OCI-LY1 (cell line): ENCODE measurements at regions not wholly inside any gene's neighbourhood (a gene's known extent, or its start where the extent isn't known, plus 50 kb on each side); places are given as distances from the start of the nearest gene placed in this dataset.

Source experiments
- H2AFZ ChIP-seq: fragments of 200-600 bp; sonication (generic), shearing (Covaris generic); 2 replicates; pipeline ENCODE4 v1.6.0; 2014; ENCODE audit warnings: antibody characterized with exemption, mild to moderate bottlenecking, low read length
- H3F3A ChIP-seq: fragments of 200-600 bp; sonication (generic), shearing (Covaris generic); 2 replicates; pipeline ENCODE4 v1.6.0; 2014; ENCODE audit warnings: mild to moderate bottlenecking, antibody characterized with exemption, low read length, moderate library complexity; ENCODE audit not compliant: insufficient read depth
- H3K27ac ChIP-seq: fragments of 200-600 bp; sonication (generic); 2 replicates; pipeline ENCODE4 v1.5.1; 2014; ENCODE audit warnings: low read length, mixed run types, mild to moderate bottlenecking, low read depth; ENCODE audit not compliant: poor library complexity, severe bottlenecking
- H3K27me3 ChIP-seq: fragments of 200-600 bp; sonication (generic); 2 replicates; pipeline ENCODE4 v1.6.0; 2014; ENCODE audit warnings: antibody characterized with exemption, mild to moderate bottlenecking, low read length, moderate library complexity; ENCODE audit not compliant: insufficient read depth
- H3K36me3 ChIP-seq: fragments of 200-600 bp; sonication (generic); 2 replicates; pipeline ENCODE4 v1.6.1; 2014; ENCODE audit warnings: mild to moderate bottlenecking, antibody characterized with exemption, low read length, moderate library complexity, mixed read lengths; ENCODE audit not compliant: insufficient read depth
- H3K4me1 ChIP-seq: fragments of 200-600 bp; sonication (generic); 2 replicates; pipeline ENCODE4 v1.5.1; 2014; ENCODE audit warnings: mild to moderate bottlenecking, low read length, moderate library complexity; ENCODE audit not compliant: insufficient read depth, severe bottlenecking
- H3K4me2 ChIP-seq: fragments of 200-600 bp; sonication (generic), shearing (Covaris generic); 2 replicates; pipeline ENCODE4 v1.6.1; 2014; ENCODE audit warnings: low read length
- H3K4me3 ChIP-seq: fragments of 200-600 bp; sonication (generic); 2 replicates; pipeline ENCODE4 v1.5.1; 2014; ENCODE audit warnings: low read length, low read depth, mild to moderate bottlenecking, mixed read lengths; ENCODE audit not compliant: poor library complexity, severe bottlenecking
- H3K79me2 ChIP-seq: fragments of 200-600 bp; shearing (Covaris generic); 2 replicates; pipeline ENCODE4 v1.6.1; 2016; ENCODE audit warnings: mixed run types, low read length, mixed read lengths; ENCODE audit not compliant: insufficient read depth
- H3K9ac ChIP-seq: fragments of 200-600 bp; sonication (generic), shearing (Covaris generic); 2 replicates; pipeline ENCODE4 v1.6.1; 2014; ENCODE audit warnings: mild to moderate bottlenecking, low read length, mixed read lengths
- H3K9me2 ChIP-seq: fragments of 200-600 bp; sonication (generic), shearing (Covaris generic); 2 replicates; pipeline ENCODE4 v1.6.1; 2014; ENCODE audit warnings: low read depth, mild to moderate bottlenecking, low read length, mixed read lengths
- H3K9me3 ChIP-seq: fragments of 200-600 bp; shearing (Covaris generic); 2 replicates; pipeline ENCODE4 v1.6.1; 2014; ENCODE audit warnings: low read length, mixed read lengths
- H4K20me1 ChIP-seq: fragments of 200-600 bp; sonication (generic), shearing (Covaris generic); 2 replicates; pipeline ENCODE4 v1.6.0; 2016; ENCODE audit warnings: mild to moderate bottlenecking, low read length; ENCODE audit not compliant: insufficient read depth
- EZH2 ChIP-seq: fragments of 200-600 bp; sonication (generic), shearing (Covaris generic); IDR thresholded peaks from 2 replicates; pipeline ENCODE4 v1.8.0; 2017; ENCODE audit warnings: borderline replicate concordance, mixed run types, mild to moderate bottlenecking, antibody characterized with exemption, low read length, moderate library complexity, mixed read lengths
- TF ChIP-seq, protein P1 (sequence below): fragments of 200-600 bp; sonication (generic), shearing (Covaris generic); IDR thresholded peaks from 2 replicates; pipeline ENCODE4 v1.5.1; 2017; ENCODE audit warnings: mild to moderate bottlenecking, antibody characterized with exemption, low read length, moderate library complexity, mixed read lengths

GRCh38 chr3:86790884-86791549 is 199.9 kb downstream of the VGLL3 start:
- TF ChIP-seq EZH2, result no peak
- TF ChIP-seq, protein P1, sequence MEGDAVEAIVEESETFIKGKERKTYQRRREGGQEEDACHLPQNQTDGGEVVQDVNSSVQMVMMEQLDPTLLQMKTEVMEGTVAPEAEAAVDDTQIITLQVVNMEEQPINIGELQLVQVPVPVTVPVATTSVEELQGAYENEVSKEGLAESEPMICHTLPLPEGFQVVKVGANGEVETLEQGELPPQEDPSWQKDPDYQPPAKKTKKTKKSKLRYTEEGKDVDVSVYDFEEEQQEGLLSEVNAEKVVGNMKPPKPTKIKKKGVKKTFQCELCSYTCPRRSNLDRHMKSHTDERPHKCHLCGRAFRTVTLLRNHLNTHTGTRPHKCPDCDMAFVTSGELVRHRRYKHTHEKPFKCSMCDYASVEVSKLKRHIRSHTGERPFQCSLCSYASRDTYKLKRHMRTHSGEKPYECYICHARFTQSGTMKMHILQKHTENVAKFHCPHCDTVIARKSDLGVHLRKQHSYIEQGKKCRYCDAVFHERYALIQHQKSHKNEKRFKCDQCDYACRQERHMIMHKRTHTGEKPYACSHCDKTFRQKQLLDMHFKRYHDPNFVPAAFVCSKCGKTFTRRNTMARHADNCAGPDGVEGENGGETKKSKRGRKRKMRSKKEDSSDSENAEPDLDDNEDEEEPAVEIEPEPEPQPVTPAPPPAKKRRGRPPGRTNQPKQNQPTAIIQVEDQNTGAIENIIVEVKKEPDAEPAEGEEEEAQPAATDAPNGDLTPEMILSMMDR, result no peak
- Histone ChIP-seq H3K79me2 (no peaks in the 10 kb centered on the region), H3K9me3 (no peaks in the 10 kb centered on the region), H3K4me1 (no peaks in the 10 kb centered on the region), H3K27ac (no peak overlapping the region), H2AFZ (no peak overlapping the region), H4K20me1 (no peaks in the 10 kb centered on the region), H3K4me3 (no peak overlapping the region), H3K36me3 (no peaks in the 10 kb centered on the region), H3K4me2 (no peak overlapping the region), H3K9ac (no peak overlapping the region), H3K9me2 (no peaks in the 10 kb centered on the region), H3F3A (no peaks in the 10 kb centered on the region), H3K27me3 (no peaks in the 10 kb centered on the region)

DNA sequence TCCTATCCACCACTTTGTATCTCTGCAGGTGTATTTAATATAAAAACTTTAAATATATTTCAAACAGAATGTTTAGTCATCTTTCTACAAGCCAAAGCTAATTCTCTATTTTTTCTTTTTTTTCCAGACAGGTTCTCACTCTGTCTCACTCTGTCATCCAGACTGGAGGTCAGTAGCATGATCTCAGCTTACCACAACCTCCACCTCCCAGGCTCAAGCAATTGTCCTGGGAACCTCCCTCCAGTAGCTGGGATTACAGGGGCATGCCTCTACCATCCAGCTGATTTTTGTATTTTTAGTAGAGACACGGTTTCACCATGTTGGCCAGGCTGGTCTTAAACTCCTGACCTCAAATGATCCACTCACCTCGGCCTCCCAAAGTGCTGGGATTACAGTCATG is 202.6 kb downstream of the VGLL3 start:
- Histone ChIP-seq H3K9me3 (no peaks in the 10 kb centered on the region), H3K4me2 (no peak overlapping the region), H4K20me1 (no peaks in the 10 kb centered on the region), H3F3A (no peaks in the 10 kb centered on the region), H3K4me1 (no peaks in the 10 kb centered on the region), H3K79me2 (no peaks in the 10 kb centered on the region), H2AFZ (no peak overlapping the region), H3K36me3 (no peaks in the 10 kb centered on the region), H3K27me3 (no peaks in the 10 kb centered on the region), H3K4me3 (no peak overlapping the region), H3K9me2 (no peaks in the 10 kb centered on the region), H3K27ac (no peak overlapping the region), H3K9ac (no peak overlapping the region)
- no peak for TF ChIP-seq EZH2
- TF ChIP-seq, protein P1, result no peak

- Histone ChIP-seq H3K4me3 (no peak overlapping the region), H3K9me3 (no peaks in the 10 kb centered on the region), H3K27ac (no peak overlapping the region), H3F3A (no peaks in the 10 kb centered on the region), H4K20me1 (no peaks in the 10 kb centered on the region), H3K9ac (no peak overlapping the region), H3K79me2 (no peaks in the 10 kb centered on the region), H3K4me2 (no peak overlapping the region), H3K4me1 (no peaks in the 10 kb centered on the region), H3K27me3 (no peaks in the 10 kb centered on the region), H3K36me3 (no peaks in the 10 kb centered on the region), H2AFZ (no peak overlapping the region), H3K9me2 (no peaks in the 10 kb centered on the region)
- TF ChIP-seq, protein P1, result no peak
Observed at GRCh38 chr3:86787091-86787490, 203.9 kb downstream of the VGLL3 start.
